GM19238 (cell line): ENCODE measurements at regions not wholly inside any gene's neighbourhood (a gene's known extent, or its start where the extent isn't known, plus 50 kb on each side); places are given as distances from the start of the nearest gene placed in this dataset.

Experiments
- DNase-seq: peaks from one replicate; pipeline ENCODE4 v3.0.0; 2011; ENCODE audit warnings: low spot score; ENCODE audit not compliant: insufficient read length

DNA sequence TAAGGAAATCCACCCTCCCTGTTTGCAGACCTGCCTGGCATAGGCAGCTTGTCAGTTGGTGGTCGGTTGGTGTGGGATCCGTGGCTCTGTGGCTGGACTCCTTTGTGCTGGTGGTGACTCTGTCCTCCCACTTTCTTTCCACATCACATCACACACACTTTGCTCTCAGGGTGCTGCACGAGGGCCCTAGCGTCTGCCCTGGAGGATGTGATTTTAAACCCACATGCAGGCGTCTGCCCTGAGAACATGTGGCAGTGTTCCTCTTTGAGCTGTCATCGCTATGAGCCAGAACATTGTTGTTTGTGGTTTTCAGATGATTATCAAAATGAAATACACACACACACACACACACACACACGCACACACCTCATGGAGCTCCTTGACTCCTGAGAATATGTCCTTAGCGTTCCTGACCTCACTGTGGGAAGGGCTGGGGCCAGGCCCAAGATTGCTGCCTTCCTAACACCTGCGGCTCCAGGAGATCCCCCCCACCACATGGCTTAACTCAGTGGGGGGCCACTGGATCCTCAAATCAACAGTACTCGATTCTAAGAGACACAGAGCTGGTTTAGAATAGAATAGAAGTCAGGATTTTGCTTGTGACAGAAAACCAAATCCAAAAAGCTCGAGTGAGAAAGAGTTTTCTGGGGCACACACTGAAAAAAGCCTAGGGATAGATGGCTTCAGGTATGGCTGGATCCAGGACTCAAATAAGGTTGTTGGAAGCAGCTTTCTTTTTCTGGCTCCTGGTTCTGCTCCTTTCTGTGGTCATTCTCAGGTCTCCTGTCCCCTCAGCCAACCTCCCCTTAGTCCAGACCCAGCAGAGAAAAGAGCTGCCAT, 54.8 kb downstream of the RTP5 start:
- DNase-seq: no peak

DNA sequence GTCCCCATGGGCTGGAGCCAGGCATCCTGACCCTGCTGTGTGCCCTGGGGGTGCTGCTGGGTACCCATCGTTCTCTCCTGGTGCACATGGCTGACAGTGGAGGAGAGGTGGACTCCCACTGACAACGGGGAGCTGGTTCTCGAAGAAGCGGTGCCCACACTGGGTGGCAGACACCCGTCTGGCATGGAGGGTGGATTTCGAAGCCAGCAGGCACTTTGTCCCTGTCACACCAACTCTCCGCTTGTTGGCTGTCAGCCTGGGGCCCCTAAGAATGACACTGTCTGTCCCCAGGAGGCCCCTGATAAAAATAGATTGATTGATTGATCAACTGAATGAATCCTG, 55.4 kb downstream of the RTP5 start:
- no peak for DNase-seq

DNA sequence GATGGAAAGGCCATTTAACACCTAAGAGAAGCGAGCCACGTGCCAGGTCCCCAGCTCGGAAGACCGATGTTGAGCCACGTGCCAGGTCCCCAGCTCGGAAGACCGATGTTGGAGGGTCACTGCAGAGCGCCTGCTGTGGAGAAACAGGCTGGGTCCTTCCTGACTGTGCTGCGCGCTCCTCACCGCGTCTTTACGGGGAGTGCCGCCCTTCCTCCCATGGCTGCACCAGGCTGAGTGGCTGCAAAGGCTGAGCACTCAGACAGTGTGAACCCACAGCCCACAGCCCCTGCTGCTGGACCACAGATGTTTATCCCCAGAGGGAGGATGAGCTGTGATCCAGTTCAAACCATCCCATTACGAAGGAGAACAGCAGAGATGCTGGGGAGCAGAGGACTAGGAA, 55.7 kb downstream of the RTP5 start:
- no peak for DNase-seq

DNA sequence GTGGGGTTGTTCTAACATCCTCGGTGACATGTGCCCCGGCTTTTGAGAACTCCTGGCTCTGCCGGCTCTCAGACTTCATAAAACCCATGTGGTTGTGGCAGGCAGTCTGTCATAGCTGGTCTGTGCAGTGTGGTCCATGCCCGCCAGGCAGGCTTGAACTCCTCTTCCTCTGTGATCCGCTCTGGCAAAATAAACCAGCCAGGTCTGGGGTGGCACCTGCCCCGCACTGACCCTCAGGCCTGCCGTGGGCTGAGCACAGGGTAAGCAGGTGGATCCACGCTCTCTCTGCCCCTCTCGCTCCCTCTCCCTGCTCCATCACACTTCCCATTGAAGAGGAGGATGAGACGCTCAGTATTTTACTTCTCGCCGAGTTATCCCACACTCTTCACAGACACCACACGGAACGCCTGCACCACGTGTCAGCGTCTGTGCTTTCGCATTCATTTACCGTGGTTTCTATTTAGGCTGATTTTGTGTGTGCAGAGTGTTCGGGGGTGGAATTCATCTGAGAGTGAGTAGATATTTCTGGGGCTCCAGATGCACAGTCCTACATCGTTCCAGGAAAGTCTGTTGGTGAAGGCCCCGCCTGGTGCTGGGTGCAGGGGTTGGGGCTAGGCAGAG, 56.4 kb downstream of the RTP5 start:
- DNase-seq: no peak

DNA sequence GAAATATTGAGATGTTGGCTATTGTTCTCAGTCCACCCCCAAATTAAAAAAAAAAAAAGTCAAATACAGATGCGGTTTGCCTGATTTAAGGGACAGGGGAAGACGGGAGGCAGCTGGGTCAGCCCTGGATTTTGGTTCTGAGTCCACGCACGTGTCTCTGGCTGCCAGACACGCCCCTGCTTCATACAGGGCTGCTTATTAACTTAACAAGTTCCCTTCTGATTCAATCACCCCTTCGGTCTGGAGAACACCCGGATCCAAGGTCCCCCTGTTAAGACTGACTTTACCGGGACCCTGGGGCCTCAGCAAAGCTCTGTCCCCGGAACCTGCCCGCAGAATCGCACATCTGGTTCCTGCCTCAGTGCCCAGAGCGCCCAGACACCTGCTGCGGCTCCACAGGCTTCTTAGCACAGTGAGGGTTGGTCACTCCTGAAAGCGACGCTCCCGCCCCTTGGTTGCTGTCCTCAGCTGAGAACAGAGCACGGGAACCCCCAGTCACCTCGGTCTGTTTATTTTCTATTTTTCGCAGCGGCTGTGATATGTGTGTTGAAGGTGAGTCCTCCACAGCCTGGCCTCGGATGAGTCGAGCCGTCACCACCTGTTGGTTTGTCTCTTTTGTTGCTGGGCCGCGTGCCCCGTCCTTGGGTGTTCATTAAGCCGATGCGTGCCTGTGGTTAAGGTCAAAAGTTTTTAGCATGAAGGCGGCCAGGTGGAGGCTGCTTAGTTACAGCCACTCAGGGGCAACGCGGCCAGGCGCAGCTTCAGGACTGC, 57.2 kb downstream of the RTP5 start:
- no peak for DNase-seq

DNA sequence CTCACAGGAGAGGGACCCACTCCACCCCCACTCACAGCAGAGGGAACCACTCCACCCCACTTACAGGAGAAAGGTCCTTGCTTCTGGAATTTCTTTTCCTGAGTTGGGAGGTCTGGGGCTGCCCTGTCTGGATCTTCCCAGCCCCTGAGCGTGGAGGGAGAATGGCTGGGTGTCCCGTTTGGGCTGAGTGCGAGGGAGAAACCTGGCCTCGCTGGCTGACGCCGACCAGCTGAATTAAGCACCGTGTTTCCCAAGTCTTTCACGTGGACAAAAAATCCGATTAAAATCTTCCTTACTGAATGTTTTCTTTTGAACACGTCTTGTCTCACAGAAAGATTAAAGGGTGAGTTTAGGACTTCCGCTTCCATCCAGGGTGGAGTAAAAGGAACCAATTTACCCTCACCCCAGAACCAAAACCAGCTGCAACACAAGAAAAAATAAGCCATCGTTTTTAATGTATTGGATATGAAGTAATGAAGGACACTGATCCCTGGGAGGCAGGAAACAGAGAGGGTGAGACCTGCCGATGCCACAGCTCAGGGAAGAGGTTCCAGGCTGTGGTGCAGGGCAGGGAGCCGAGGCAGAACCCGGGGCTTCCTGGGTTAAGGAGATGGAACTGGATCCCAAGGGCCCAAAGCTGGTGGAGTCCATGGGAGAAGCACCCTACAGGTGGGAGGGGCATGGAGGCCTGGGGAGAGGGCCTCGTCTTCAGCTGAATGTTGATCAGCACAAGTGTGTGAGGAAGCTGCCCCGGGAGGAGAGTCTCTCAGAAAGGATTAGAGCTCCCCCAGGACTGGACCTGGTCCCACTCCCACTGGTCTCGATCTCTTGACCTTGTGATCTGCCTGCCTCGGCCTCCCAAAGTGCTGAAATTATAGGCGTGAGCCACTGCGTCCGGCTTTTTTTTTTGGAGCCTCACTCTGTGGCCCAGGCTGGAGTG, 60.3 kb downstream of the RTP5 start:
- no peak for DNase-seq

DNA sequence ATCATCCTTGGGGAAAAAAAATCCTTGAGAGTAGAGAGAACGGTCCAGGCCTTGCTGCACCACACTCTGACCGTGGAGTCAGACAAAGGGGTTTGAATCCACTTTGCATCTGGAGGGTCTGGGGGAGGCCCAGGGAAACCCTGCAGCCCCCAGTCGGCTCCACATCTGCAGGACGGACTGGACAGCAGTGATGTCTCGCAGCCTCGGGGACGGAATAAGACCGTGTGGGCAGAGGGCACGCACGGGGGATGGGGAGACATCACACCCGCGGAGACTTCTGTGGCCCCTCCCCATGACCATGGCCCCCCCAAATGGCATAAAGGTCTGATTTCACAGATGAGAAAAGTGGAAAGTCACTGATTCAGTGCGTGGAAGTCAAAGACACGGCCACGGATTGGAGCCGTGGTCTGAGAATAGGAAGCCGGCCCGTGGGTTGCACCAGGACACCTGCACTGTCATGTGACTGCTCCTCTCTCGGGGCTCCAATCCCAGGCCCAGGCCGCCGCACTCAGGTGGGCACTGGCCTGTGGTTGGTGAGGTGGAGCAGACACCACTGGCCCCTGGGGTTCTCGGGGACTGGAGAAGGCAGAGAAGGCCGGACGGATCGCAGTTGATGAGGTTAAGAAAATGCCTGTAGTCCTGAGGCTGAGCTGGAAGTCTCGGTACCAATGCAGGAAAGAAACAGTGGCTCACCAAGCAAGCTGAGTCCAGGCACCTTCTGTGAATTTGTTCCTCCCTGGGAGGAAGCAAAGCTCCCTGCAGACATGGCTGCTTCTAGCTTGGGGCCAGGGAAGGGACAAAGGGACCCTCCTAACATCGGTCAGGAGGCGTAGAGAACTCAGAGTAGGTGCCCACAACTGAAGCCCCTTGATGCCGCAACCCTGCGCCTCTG, 61.8 kb downstream of the RTP5 start:
- no peak for DNase-seq

DNA sequence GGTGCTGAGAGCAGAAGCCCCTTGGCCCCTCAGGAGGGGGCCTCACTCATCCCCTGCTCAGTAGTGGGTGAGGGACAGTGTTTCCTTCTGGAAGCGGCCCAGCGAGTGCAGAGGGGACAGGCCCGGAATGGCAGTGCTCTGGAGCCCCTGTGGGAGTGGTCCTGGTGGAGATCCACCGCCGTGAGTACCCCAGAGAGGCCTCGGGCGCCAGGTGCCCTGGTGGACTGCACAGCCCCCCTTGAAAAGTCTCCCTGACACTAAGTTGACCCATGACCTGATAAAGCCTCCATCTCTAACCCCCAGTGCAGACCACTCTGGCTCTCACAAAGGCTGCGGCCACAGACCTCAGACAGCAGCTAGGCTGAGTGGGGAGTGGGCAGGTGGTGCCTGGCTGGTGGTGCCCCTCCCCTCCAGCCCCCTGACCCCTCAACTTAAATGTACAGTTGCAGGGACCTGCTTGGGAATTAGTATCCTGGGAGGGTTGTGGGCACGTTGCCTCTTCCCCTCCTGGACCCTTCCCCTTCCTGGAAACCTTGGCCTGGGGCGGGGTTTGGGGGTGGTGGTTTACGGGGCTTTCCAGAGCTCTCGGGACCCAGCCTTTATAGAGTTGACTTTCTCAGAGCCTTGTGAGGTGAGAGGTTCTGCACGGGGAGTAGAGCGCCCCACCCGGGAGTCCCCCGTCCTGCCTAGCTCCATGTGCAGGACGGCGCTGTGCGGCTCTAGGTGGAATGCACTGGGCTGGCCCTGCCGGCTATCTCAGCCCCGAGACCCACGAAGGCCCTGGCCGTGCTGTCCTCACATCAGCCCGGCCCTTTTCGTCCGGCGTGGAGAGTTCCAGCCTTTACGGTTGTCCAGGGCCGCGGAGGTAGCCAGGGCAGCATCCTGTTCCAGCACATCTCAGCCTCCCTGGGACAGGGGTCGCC, 62.7 kb downstream of the RTP5 start:
- no peak for DNase-seq

DNA sequence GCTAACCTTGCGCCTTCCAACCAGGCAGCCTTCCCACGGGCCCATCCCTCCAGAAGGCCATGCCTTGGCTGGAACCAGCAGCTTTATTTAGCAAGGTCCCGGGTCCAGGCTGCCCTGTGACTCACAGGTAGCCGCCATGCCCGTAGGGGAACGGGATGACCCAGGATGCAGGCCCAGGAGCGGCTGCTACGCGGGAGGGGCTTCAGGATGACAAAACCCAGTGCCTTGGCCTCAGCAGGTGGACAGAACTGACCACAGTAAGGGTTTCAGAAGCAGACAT, 63.3 kb downstream of the RTP5 start:
- DNase-seq: no peak

DNA sequence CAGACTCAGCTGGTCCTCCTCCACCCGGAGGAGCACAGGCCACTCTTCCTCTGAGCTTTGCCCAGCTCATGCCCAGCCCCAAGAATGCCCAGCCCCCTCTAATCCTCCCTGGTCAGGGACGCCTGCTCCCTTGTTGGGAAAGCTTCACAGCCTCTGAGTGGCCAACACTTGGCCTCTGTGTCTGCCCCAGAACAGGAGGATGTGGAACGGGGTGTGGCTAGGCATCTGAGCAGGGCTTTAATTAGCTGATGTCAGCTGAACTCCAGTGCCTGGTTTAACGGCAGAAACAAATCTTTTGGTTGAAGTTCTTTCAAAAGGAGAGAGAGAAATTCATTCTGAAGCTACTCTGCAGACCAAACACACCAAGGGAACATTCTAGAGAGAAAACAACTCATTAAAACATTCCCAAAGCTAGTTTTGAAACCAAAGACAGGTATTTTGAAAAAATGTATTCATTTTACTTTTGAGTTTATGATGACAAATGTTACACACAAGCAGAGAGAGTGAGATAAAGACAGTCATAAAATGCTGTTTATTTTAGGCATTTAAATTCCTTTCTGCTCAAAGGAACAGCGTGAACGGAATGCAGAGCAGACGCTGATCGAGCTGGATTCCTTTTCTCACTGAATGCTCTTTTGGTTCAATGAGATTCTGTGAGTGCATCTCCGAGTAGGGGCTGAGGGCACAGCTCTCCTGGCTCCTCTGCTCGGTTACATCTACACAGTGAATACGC, 63.8 kb downstream of the RTP5 start:
- no peak for DNase-seq

DNA sequence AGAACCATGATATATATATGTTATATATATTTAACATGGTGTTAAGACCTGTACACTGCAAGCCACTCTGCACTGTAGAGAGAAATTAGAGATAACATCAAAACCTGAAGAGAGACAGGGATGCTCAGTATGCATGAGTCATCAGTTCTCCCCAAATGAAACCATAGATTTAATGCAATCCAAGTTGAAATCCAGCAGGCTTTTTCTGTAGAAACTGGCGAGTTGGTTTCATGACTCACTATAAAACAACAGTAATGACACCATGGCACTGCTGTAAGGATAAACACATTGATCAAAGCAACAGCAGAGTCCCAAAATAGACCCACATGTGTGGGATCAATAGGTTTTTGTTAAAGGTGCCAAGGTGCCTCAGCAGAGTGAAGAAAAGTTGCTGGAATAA, 65.8 kb downstream of the RTP5 start:
- no peak for DNase-seq

DNA sequence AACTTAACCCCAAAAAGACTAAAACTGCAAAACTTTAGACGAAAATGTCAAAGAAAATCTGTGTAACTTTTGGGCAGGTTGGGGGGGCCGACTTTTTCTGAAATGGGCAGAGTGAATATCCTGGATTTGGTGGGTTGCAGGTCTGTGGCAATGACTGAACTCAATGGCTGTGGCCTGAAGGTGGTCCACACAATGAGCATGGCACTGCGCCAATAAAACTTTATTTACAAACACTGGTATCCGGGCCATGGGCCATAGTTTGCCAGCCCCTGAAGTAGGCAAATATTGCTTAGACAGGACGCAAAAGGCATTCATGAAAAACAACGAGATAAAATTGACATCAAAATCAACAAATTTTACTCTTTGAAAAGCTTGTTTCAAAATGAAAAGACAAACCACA, 66.2 kb downstream of the RTP5 start:
- no peak for DNase-seq

DNA sequence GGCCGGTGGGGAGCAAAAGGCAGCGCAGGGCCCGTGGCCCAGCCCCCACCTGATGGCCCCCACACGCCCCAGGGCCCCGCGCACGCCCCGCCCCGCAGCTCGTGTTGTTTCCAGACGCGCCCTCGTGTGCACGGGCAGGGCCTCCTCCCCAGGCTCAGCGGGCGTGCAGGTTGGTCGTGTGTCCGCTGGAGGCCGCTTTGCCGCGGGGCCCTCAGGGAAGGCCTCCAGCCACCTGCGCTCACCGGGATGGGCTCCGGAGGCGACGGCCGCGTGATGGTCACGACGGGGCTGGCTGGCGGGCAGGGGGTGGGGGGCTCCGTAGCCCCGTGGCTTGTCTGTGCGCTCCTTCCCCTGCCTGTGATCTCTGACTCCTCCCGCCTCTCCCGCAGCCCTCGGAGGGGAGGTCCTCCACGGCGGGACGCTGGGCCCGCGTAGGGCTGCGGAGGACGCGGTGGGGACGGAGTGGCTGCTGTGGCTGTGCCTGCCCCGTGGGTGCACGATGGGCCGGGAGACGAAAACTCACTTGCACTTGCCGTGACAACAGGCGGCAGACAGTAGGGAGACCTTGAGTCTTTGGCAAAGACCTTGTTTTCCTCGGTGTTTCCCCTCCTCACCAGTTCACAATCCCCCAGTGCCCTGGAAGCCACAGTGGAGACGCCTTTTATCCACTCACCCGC, 67.1 kb downstream of the RTP5 start:
- no peak for DNase-seq

DNA sequence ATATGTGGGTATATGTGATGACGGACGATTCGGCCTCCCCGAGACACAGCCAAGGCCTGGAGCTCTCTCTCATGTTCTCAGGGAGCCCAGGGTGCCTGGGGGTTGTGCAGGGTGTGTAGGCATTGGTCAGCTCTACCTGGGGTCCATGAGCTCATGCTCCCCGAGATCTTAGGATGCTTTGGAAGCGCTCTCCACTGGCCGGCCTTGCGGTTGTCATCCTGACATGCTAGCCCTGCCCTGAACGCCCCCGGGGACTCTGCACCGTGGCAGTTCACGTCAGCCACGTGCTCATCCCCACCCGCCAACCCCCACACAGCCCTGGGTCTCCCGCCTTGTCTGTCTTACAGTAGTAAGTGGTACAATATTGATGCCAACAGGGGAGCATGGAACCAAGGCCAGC, 67.8 kb downstream of the RTP5 start:
- DNase-seq: no peak

DNA sequence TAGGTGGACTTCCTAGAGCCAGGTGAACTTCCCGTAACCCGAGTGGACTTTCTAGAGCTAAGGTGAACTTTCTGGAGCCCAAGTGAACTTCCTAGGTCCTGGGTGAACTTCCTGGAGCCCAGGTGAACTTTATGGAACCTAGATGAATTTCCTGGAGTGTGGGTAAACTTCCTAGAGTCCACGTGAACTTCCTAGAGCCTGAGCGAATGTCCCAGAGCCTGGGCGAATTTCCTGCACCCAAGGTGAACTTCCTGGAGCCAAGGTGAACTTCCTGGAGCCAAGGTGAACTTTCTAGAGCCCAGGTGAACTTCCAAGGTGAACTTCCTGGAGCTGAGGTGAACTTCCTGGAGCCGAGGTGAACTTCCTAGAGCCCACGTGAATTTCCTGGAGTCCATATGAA, 70.0 kb downstream of the RTP5 start:
- no peak for DNase-seq

DNA sequence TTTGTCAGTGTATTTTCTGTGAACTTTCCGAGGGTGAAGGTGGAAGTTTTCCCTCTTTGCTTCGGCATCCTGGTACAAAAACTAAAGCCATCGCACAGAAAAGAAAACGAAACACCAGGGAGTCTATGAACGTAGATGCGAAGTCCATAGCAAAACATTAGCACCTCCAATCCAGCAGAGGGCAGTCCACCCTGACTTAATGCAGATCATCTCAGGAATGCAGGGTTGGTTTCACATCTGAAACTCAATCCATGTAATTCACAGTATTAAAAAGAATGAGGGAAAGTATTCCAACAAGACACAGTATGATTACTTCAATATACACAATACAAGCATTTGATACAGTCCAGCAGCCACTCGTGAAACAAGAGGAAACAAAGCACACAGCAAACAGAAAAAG, 70.8 kb downstream of the RTP5 start:
- DNase-seq: no peak

DNA sequence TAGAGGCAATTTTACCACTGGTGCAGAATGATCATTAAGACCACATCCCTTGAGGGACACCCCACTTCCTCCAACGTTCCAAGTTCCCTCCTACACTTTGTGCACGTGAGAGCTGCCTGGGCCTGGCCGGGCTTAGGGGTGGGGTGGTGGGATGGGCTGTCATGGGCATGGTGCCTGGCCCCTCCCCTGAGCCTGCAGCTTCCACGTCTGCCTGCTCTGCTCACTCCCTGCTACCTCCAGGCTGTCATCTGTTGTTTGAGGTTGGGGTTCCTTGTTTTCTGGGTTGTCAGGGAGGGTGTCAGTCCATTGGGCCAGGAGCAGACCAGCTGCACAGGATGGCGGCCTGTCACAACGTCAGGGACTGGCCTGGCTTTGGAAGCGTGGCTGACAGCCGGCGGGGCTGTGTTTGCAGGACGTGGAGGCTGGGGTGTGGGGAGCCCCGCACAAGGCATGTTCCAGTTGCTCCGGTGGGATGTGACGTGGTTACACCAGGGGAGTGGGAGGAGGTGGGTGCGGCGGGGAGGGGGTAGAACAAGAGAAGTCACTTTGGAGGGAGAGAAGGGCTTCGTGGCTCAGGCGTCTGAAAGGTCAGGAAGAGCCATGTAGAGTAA, 72.3 kb downstream of the RTP5 start:
- DNase-seq: no peak
